Suprapubic skin (tissue), 4 donors: ENCODE measurements at regions not wholly inside any gene's neighbourhood (a gene's known extent, or its start where the extent isn't known, plus 50 kb on each side); places are given as distances from the start of the nearest gene placed in this dataset.

Experiments used
- DNase-seq, 2 donors: peaks; one replicate each; pipeline ENCODE4 v3.0.0-alpha.2; 2019; ENCODE audit warnings: low spot score in 2 of 2
- H3K27ac ChIP-seq: fragments of 200-600 bp; sonication (generic); one replicate; pipeline ENCODE4 v1.5.1; 2019
- H3K27me3 ChIP-seq: fragments of 200-600 bp; sonication (generic); one replicate; pipeline ENCODE4 v1.5.1; 2019
- H3K36me3 ChIP-seq: fragments of 200-600 bp; sonication (generic); one replicate; pipeline ENCODE4 v1.5.1; 2019
- H3K4me1 ChIP-seq: fragments of 200-600 bp; sonication (generic); one replicate; pipeline ENCODE4 v1.5.1; 2019
- H3K4me3 ChIP-seq: fragments of 200-600 bp; sonication (generic); one replicate; pipeline ENCODE4 v1.5.1; 2019; ENCODE audit warnings: mild to moderate bottlenecking
- H3K9me3 ChIP-seq: fragments of 200-600 bp; sonication (generic); one replicate; pipeline ENCODE4 v1.5.1; 2019
- EP300 ChIP-seq: sonication (generic); formaldehyde crosslinking; IDR thresholded peaks from one replicate; pipeline ENCODE4 v1.6.1; 2017; ENCODE audit warnings: antibody characterized with exemption
- POLR2A ChIP-seq, 2 donors: fragments of 450-650 bp; IDR thresholded peaks; one replicate each; pipeline ENCODE4 v1.6.1; 2017; ENCODE audit warnings: antibody characterized with exemption in 2 of 2, mild to moderate bottlenecking in 2 of 2, moderate library complexity in 2 of 2
- POLR2AphosphoS5 ChIP-seq, 3 donors: sonication (generic); formaldehyde crosslinking; IDR thresholded peaks; one replicate each; pipeline ENCODE4 v1.6.1; 2017; ENCODE audit warnings: antibody characterized with exemption in 3 of 3
- WGBS: methylation state at CpG from one replicate; pipeline ENCODE4 v1.1.5; 2018; 5-methylcytosine and 5-hydroxymethylcytosine counted together
- TF ChIP-seq, protein P1 (sequence below), 2 donors: fragments of 200-600 bp in 1 of 2; fragments of 450-650 bp in 1 of 2; sonication (generic) in 1 of 2; IDR thresholded peaks; one replicate each; pipeline ENCODE4 v1.5.1; 2016 to 2019; ENCODE audit warnings: antibody characterized with exemption in 2 of 2, mild to moderate bottlenecking in 1 of 2, moderate library complexity in 1 of 2

- WGBS = 83% methylated on average over 5 of the region's 5 CpGs
- TF ChIP-seq POLR2AphosphoS5 (IDR thresholded peaks at IDR 0.05) (no peak), EP300 (no peak), POLR2A (IDR thresholded peaks at IDR 0.05) (no peak)
- TF ChIP-seq, protein P1, sequence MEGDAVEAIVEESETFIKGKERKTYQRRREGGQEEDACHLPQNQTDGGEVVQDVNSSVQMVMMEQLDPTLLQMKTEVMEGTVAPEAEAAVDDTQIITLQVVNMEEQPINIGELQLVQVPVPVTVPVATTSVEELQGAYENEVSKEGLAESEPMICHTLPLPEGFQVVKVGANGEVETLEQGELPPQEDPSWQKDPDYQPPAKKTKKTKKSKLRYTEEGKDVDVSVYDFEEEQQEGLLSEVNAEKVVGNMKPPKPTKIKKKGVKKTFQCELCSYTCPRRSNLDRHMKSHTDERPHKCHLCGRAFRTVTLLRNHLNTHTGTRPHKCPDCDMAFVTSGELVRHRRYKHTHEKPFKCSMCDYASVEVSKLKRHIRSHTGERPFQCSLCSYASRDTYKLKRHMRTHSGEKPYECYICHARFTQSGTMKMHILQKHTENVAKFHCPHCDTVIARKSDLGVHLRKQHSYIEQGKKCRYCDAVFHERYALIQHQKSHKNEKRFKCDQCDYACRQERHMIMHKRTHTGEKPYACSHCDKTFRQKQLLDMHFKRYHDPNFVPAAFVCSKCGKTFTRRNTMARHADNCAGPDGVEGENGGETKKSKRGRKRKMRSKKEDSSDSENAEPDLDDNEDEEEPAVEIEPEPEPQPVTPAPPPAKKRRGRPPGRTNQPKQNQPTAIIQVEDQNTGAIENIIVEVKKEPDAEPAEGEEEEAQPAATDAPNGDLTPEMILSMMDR (IDR thresholded peaks at IDR 0.05) = no peak
Observed at GRCh38 chr14:80358112-80358511, 146.8 kb upstream of the DIO2 start.

GRCh38 chr14:80356413-80356812, 145.1 kb upstream of the DIO2 start:
- TF ChIP-seq POLR2AphosphoS5 (IDR thresholded peaks at IDR 0.05) = no peak
- TF ChIP-seq EP300 = no peak
- TF ChIP-seq, protein P1 (IDR thresholded peaks at IDR 0.05) = no peak
- no peak for TF ChIP-seq POLR2A (IDR thresholded peaks at IDR 0.05)
- Histone ChIP-seq H3K4me3 (no peak overlapping the region), H3K27ac (no peak overlapping the region), H3K9me3 (no peaks in the 10 kb centered on the region), H3K27me3 (no peaks in the 10 kb centered on the region), H3K36me3 (no peaks in the 10 kb centered on the region), H3K4me1 (no peaks in the 10 kb centered on the region)
- no peak for DNase-seq
- 75% methylated on average over 2 of the region's 2 CpGs for WGBS

More at GRCh38 chr14:80358112-80358511, 146.8 kb upstream of the DIO2 start:
- no peak overlapping the region for H3K4me3 ChIP-seq
- no peaks in the 10 kb centered on the region for H3K36me3 ChIP-seq
- H3K9me3 ChIP-seq = no peaks in the 10 kb centered on the region
- no peak overlapping the region for H3K27ac ChIP-seq
- H3K27me3 ChIP-seq = no peaks in the 10 kb centered on the region
- no peaks in the 10 kb centered on the region for H3K4me1 ChIP-seq
- DNase-seq = no peak

DNA sequence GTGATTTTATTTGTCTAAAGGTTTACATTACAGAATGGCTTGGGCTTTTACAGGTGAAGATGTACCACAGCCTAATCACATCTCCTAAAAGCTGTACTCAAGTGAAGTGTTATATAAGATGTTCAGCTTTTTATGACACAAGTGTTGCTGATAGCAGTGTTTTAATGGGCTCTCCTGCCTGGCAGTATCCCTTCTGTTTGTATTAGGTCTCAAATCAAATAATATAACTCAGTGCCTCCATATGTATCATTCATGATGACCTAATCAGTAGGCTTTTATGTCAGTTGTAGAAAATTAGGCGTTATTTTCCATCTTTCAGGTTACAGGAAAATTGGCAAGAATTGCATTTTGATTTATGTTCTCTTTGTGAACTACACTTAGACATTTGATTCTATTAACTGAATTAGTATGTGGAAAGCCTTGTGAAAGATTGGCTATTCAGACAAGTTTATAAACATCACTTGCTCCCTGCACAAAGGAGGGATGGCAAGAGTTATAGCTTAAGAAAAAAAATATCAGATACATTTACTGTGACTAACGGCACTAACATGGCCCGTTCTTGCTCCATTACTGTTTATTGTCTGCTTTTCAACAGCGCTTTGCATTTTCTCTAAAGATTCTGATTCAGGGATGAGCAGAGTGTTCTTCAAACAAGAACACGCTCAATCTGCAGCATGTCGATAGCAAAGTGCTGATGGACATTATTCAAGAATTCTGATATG, 143.7 kb upstream of the DIO2 start:
- DNase-seq = no peak
- Histone ChIP-seq H3K27ac (no peak overlapping the region), H3K36me3 (no peaks in the 10 kb centered on the region), H3K4me1 (no peaks in the 10 kb centered on the region), H3K27me3 (no peaks in the 10 kb centered on the region), H3K4me3 (no peak overlapping the region), H3K9me3 (no peaks in the 10 kb centered on the region)
- TF ChIP-seq EP300 = no peak
- no peak for TF ChIP-seq POLR2AphosphoS5 (IDR thresholded peaks at IDR 0.05)
- TF ChIP-seq, protein P1 (IDR thresholded peaks at IDR 0.05) = no peak
- no peak for TF ChIP-seq POLR2A (IDR thresholded peaks at IDR 0.05)
- 85% methylated on average over 6 of the region's 6 CpGs for WGBS

DNA sequence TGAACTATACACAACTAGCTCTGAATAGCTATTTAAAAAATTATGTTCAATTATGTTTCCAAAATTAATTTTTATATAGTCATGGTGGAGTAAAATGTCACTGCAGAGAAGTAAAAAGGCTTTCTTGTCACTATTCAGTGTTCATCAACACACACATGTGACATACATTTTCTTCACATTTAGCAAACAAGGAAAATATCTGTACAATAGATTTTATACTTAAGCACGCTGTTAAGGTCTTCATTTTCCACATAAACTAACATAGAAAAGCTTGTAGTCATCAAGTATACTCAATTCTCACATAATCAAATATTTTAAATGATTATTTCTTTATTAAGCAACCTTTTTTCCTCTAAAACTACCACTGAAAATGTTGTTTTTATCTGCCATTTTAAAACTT, 141.2 kb upstream of the DIO2 start:
- Histone ChIP-seq H3K9me3 (no peaks in the 10 kb centered on the region), H3K4me1 (no peaks in the 10 kb centered on the region), H3K27me3 (no peaks in the 10 kb centered on the region), H3K4me3 (no peak overlapping the region), H3K27ac (no peak overlapping the region), H3K36me3 (no peaks in the 10 kb centered on the region)
- DNase-seq = no peak
- TF ChIP-seq POLR2A (IDR thresholded peaks at IDR 0.05) = no peak
- TF ChIP-seq, protein P1 (IDR thresholded peaks at IDR 0.05) = no peak
- no peak for TF ChIP-seq EP300
- no peak for TF ChIP-seq POLR2AphosphoS5 (IDR thresholded peaks at IDR 0.05)
- 94% methylated on average over 1 of the region's 1 CpG for WGBS

DNA sequence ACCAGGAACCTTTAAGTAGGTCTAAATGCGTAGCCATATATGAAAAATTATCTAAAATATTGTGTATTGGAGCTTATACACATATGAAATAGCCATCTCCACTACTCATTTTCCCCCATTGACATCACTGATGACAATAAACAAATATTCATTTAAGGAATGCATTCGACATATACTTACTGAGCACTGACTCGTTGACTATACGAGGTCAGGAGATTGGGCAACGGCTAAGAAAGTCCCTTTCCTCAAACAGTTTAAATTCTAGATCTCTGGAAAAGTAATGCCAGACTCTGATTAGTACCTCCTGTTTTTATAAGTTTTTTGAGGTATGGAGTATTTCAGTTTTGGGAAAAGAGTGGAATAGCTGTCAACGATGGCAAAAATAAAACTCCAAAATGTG, 139.4 kb upstream of the DIO2 start:
- WGBS = 92% methylated on average over 6 of the region's 6 CpGs
- Histone ChIP-seq H3K27ac (no peak overlapping the region), H3K27me3 (no peaks in the 10 kb centered on the region), H3K36me3 (no peaks in the 10 kb centered on the region), H3K9me3 (no peaks in the 10 kb centered on the region), H3K4me1 (no peaks in the 10 kb centered on the region), H3K4me3 (no peak overlapping the region)
- no peak for TF ChIP-seq POLR2A (IDR thresholded peaks at IDR 0.05)
- no peak for TF ChIP-seq EP300
- TF ChIP-seq, protein P1 (IDR thresholded peaks at IDR 0.05) = no peak
- no peak for TF ChIP-seq POLR2AphosphoS5 (IDR thresholded peaks at IDR 0.05)
- no peak for DNase-seq
